GM11168 (cell line): ENCODE measurements at regions not wholly inside any gene's neighbourhood (a gene's known extent, or its start where the extent isn't known, plus 50 kb on each side); places are given as distances from the start of the nearest gene placed in this dataset.
"Not testable (repeated sequence)": the region's sequence is repeated elsewhere in the genome, so short reads cannot be mapped to it uniquely, and the experiment has no call there.

Experiments
- in situ Hi-C: fragments of 300-500 bp; cut with MboI; formaldehyde crosslinking; loops from one replicate; pipeline ENCODE4 v1.12.0; 2022; ENCODE audit warnings: low sequenced_read_pairs; ENCODE audit not compliant: unreplicated experiment

- in situ Hi-C loops: no loop called here
These were observed 101.6 kb downstream of the OTUD1 start for GRCh38 chr10:23540401-23541030.

- in situ Hi-C loops: no loop called here
These were observed 105.0 kb downstream of the OTUD1 start for GRCh38 chr10:23543691-23544380.

GRCh38 chr10:23545866-23546265 is 107.0 kb downstream of the OTUD1 start:
- in situ Hi-C loops: not testable (repeated sequence)

- in situ Hi-C loops: no loop called here
These were observed 118.0 kb downstream of the OTUD1 start for GRCh38 chr10:23556727-23557440.

- in situ Hi-C loops: no loop called here
These were observed 118.9 kb downstream of the OTUD1 start for GRCh38 chr10:23557777-23558176.

DNA sequence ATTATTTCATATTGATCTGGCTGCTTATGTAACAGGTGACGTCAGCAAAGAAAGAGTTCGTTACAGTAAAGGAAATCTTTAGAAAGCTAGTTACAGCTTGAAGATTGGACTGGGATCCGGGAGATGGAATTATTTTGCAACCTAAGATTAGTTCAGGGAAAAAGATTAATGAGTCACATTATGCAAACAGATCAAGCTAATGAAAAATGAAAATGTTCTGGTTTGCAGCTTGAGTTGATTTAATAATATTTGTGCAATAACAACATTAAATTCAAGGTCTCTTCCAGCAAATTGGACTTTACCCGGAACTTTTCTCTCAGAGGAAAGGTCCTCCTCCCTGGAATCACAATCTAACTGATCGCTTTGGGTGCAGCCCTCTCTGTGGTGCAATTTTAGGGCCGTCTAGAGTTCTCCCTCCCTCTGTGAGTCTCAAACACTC is 119.5 kb downstream of the OTUD1 start:
- in situ Hi-C loops: no loop called here

DNA sequence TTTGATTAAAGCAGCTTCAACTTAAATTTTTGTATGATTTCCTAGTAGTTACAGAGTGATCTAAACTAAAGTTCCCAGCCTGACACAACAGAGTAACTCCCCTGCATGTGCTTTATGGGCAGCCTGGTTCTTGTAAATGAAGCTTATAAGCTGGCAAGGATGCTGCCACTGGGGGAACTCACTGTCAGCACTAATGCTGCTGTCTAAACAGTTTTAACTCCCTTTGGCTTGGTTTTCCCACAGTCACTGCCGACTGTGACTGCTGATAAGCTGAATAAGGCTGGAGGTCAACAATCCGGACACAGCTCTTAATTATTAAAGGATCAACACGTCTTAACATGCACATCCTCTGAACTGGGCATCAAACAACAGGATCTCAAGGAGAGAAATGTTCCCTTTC is 130.1 kb downstream of the OTUD1 start:
- in situ Hi-C loops: no loop called here

DNA sequence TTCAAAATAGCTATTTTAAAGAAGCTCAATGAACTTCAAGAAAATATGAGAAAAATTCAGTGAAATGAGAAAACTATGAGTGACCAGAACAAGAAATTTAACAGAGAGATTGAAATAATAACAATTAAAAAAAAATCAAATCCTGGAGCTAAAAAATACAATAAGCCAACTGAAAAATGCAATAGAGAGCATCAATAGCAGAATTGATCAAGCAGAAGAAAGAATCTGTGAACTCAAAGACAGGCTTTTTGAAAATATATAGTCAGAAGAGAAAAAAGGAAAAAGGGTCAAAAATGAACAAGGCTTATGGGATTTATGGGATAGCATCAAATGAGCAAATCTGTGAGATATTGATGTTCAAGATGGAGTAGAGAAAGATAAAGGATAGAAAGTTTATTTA is 133.0 kb downstream of the OTUD1 start:
- in situ Hi-C loops: no loop called here

- in situ Hi-C loops: no loop called here
These were observed 143.1 kb downstream of the OTUD1 start for GRCh38 chr10:23581906-23582450.

DNA sequence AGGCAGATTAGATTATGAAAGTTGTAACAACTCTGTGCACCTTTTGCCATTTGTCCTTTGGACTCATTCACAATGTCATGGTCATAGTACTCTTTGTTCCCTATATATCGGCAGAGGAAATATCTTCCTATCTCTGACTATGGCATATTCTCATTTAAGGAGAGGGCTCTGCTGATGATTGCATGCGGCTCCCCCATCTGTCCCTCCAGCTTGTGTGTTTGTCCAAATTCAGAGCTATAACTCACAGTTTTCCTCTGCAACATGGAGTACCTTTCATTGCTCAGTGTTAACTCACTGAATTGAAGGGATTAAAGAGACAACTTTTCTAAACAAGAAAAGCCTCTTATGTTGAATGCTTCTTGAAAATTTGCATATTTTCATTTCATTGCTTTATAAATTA is 145.5 kb downstream of the OTUD1 start:
- in situ Hi-C loops: no loop called here

DNA sequence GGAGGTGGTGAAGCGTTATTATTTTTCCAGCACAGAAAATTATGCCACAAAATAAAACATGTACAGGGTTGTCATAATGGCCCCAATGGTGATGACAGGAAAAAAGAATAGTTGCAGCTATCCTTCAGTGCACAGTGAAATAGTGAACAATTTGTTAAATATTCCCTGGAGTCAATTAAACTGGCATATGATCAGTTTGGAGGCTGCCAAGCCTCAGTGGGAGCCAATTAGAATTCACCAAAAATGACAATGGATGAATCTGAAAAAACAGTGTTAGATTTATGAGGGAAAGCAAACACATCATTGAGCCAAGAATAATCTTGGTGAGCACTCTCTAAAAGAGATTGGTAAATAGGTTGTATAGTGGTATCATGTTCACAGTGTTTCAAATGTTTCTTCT is 146.3 kb downstream of the OTUD1 start:
- in situ Hi-C loops: no loop called here

- in situ Hi-C loops: no loop called here
These were observed 146.8 kb downstream of the OTUD1 start for GRCh38 chr10:23585666-23586065.

GRCh38 chr10:23595278-23595677 is 156.4 kb downstream of the OTUD1 start:
- in situ Hi-C loops: not testable (repeated sequence)

DNA sequence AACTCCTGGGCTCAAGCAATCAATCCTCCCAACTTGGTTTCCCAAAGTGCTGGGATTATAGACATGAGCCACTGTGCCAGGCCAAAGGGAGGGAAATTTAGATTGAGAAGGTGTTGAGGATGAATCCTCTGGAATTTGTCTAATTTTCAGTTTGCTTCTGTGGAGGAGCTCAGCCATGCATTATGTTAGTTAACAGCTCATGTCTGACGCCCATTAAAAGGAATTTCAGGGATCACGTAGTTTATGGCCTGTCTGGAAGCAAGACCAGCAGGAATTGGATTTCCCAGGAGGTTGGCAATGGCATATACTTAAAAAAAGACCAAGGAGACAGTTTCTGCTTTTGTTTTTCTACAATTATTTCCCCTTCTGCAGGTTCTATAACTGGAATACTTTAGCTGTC is 165.7 kb downstream of the OTUD1 start:
- in situ Hi-C loops: no loop called here

GRCh38 chr10:23606456-23606855 is 167.6 kb downstream of the OTUD1 start:
- in situ Hi-C loops: no loop called here

DNA sequence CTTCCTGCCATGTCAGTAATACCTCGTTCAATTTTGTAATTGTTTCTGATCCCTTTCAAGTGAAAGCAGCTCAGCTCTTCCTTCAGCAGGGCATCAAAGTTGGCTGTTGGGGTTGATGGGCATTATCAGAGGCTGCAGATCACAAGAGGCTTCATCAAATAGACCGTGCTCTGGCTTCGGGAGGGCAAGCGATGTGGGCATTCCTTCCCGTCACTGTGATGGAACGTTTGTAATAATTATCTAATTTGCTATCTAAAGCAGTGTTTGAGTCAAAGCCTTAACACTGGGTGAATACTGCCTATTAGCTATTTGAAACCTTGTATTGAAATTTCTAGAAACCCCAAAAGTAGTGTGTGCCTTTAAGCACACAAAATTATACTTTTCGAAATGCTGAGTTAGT is 170.1 kb downstream of the OTUD1 start:
- in situ Hi-C loops: no loop called here

GRCh38 chr10:23610626-23611307 is 171.9 kb downstream of the OTUD1 start:
- in situ Hi-C loops: no loop called here

DNA sequence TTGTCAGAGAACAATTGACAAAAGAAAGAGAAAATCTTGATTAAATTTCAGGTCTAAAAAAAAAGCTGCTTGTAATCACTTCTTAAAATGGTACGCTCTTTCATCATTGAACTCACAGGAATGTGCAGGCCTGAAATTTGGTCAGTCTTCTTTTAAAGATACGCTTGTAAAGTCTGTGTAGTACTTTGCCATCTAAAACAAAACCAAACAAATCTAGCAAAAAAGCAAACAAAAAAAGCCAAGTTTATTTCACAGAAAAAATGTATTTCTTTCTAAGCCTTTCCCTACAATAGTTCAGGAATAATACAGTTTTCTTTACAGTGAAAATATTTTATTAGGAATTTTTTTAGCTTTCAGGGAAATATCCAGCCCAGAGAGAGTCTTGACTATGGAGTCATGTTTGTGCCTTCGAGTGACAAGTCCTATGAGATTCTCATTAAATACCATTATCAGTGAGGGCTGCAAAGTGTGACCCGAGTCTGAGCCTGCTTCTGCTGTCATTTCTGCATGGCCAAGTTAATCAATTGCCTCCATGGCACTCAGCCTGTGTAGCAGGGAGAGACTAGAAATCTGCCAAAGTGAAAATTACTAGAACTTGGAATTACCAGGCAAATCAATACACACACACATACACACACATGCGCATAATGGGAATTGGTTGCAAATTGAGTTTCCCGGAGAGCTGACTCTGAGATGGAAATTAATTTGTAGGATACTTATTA is 172.6 kb downstream of the OTUD1 start:
- in situ Hi-C loops: no loop called here

- in situ Hi-C loops: no loop called here
These were observed 175.0 kb downstream of the OTUD1 start for GRCh38 chr10:23613900-23614299.

DNA sequence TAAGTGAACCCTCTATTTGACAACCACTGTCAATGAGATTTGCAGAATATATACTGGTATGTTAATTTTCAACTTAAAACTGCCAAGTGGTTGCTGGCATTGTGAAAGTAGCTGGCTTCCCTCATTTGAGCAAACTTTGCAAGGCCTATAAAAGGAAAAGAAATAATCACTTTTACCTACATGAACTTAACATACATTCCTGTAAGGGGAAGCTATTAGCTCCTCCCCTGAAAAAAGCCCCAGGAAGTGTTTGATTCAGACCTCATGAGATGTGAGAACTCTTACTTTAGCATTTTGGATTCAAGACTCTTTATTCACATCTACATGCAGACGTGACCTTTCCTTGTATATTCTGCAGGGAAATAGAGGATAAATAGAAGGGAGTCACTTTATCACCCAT is 175.6 kb downstream of the OTUD1 start:
- in situ Hi-C loops: no loop called here
